GM19395 (cell line): ENCODE measurements at regions not wholly inside any gene's neighbourhood (a gene's known extent, or its start where the extent isn't known, plus 50 kb on each side); places are given as distances from the start of the nearest gene placed in this dataset.
A peak's percentile ranks its signal among the peaks of the same experiment; 100 is the strongest.
"Not testable (repeated sequence)": the region's sequence is repeated elsewhere in the genome, so short reads cannot be mapped to it uniquely, and the experiment has no call there.

ENCODE experiments used
- ATAC-seq: cut with Tn5 transposase; IDR thresholded peaks from one replicate; pipeline ENCODE4 v1.9.1; 2021; ENCODE audit warnings: mild to moderate bottlenecking, moderate library complexity; ENCODE audit not compliant: unreplicated experiment

- ATAC-seq = peak; percentile 19
Measured at GRCh38 chr4:115515366-115515765, 401.9 kb upstream of the NDST4 start.

DNA sequence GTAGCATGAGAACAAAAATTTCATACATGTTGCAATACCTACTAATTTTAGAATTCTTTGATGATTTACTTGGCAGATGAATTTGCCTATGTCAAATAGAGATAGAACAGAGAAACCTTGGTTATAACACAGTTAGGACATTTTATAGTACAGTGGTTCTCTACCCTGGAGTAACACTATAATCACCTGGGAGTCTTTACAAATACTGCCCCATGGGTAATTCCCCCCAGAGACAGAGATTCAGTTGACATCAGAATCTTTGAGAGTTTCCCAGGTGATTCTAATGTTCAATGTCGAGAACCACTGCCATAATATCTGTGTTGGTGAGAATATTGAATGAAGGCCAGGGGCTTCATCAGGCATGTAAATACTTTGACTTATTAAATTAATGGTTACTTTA is 401.3 kb upstream of the NDST4 start:
- ATAC-seq = no peak

- no peak for ATAC-seq
Measured at GRCh38 chr4:115505326-115505725, 391.9 kb upstream of the NDST4 start.

DNA sequence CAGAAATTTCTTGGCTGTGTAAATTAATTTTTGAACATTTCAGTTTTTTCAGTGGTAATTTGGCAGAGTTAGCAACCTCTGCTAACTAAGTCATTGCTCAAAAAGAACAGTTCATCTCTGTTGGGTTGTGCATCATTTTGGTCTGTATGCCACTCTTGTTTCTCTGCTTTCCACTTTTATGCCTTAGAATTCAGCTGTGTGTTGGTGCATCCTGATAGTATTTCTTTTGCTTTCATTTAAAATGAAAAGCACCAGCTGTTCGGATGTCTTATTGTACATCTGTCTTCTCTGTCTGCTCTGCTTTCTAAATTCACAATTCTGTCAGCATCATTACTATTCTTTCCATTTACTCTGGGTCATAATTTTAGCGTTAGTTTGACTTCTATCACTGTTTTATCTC is 388.2 kb upstream of the NDST4 start:
- ATAC-seq = no peak

DNA sequence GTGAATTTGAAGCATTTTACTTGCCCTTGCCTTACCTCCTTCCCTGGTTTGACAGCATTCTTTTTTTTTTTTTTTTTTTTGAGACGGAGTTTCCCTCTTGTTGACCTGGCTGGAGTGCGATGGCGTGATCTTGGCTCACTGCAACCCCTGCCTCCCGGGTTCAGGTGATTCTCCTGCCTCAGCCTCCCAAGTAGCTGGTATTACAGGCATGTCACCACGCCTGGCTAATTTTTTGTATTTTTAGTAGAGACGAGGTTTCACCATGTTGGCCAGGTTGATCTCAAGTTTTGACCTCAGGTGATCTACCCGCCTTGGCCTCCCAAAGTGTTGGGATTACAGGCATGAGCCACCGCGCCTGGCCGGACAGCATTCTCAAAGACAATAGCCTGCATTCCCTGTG is 380.4 kb upstream of the NDST4 start:
- ATAC-seq = not testable (repeated sequence)

GRCh38 chr4:115491686-115492085 is 378.3 kb upstream of the NDST4 start:
- no peak for ATAC-seq

DNA sequence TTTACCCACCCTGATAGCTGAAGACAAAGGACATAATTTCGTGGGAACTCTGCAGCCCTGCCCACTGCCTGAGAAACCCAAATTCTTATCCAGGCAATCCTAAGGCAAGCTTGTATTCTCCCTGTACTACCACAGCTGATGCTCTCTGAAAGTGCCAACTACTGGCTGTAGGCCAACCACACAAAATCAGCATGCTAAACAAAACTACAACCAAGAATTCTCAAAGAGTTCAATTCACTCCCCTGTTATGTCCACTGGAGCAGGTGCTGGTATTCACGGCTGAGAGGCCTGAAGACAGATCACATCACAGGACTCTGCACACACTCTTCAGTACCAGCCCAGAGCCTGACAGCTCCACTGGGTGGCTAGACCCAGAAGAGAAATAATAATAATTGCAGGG is 375.9 kb upstream of the NDST4 start:
- no peak for ATAC-seq

DNA sequence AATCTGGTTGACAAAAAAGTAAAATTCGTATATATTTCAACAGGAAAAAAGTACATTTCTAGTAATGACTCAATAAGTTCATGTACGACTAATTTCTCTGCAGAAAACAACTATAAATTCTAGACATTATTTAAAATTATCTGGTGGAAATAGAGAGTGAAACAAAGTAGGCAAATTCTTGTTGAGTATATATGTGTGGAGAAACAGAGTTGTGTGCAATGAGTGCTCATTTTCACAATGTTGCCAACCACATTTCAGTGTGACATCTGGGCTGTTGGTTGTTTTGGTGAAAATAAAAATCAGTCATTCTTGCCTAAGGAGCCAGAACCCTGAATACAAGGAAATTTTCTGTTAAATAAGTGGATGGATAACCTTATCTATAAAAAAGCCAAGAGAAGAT is 372.0 kb upstream of the NDST4 start:
- no peak for ATAC-seq

DNA sequence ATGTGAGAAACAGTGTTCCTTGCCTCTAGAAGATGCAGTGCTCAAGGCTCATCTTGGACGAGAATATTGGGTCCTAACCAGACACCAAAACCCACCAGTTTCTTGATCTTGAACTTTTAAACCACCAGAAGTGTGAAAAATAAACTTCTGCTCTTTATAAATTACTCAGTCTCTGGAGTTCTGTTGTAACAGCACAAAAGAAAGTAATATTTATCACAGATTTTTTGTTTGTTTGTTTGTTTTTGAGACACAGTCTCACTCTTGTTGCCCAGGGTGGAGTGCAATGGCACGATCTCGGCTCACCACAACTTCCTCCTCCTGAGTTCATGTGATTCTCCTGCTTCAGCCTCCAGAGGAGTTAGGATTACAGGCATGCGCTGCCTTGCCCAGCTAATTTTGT is 371.1 kb upstream of the NDST4 start:
- no peak for ATAC-seq

DNA sequence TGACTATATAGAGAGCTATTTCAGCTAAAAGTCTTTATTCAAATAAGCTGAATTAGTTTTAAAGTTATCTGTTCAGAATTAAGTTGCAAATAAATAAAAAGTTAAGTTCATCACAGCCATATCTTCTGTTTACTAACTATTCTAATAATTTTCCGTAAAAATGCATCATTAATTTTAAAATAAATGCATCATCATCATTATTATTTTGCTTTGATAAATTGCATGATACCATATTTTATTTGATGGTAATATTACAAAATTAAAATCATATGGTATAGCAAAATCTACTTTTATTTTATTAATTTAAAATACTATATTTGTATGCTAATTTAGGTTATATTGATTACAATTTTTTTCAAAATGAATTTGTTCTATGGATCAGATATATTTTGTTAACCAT is 357.3 kb upstream of the NDST4 start:
- ATAC-seq = no peak

DNA sequence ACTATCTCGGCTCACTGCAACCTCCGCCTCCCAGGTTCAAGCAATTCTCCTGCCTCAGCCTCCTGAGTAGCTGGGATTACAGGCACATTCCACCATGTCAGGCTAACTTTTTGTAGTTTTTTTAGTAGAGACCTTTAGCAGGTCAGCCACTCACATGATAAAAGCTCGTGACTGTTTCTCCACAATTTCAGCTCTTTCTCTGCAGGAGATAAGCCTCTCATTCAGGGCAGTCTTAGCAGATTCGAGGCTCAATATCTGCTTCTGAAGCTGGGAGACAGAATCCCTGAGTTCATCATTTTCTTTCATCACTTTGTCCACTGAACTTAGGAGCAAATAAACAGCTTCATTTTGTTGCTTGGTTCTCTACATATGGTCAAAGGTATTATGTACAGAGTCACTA is 345.9 kb upstream of the NDST4 start:
- not testable (repeated sequence) for ATAC-seq

- no peak for ATAC-seq
Measured at GRCh38 chr4:115456231-115456630, 342.8 kb upstream of the NDST4 start.

DNA sequence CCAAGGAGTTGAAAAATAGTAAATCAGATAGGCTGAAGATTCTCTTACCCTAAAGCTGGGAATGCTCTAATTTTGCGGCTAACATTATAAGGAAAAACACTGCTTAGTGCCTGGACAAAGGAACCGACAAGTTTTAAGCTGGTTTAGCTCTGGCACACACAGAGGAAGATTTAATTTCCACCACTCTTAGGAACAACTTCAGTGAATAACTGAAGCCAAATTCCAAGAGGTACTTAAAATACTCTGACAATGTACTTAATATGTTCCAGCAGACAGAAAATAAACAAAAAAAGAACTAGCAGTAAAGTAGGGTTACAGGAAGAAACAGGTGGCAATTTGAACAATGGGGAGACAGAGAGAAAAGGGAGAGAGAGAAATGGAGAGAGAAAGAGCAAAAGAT is 340.8 kb upstream of the NDST4 start:
- ATAC-seq = no peak

DNA sequence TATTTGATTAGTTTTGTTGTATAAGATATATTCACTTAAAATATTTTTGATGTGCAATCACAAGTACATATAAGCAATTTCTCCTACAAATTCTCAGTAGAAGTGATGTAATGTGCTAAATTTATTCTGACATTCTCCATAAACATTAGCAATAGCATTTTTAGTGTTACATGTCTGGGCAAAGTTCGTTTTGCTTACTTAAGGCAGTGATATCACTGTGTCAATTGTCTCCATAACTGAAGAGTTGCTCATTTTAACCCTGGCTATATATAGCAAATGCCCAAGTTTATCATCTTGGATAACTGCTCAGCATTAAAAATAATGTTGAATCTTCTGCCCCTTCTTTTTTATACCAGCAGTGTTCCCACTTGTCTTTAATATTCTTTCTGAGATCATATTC is 340.0 kb upstream of the NDST4 start:
- ATAC-seq = no peak

GRCh38 chr4:115452229-115452628 is 338.8 kb upstream of the NDST4 start:
- not testable (repeated sequence) for ATAC-seq

DNA sequence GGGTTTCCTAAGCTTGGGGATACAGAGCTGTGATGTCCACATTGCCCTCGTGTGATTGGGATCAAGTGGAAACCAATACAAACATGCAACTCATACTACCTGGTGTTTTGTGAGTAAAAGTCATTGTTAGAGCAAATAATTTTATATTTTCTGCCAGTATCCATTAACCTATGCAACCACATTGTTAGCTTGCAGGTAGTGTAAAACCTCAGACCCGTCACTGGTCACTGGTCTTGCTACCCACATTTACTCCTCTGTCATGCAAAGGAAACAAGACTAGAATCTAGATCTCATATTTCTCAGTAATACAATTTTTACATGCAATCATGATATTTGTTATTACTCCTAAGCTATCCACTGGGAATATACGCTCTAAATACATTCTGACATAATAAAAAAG is 324.3 kb upstream of the NDST4 start:
- no peak for ATAC-seq

- no peak for ATAC-seq
Measured at GRCh38 chr4:115433491-115433890, 320.1 kb upstream of the NDST4 start.

DNA sequence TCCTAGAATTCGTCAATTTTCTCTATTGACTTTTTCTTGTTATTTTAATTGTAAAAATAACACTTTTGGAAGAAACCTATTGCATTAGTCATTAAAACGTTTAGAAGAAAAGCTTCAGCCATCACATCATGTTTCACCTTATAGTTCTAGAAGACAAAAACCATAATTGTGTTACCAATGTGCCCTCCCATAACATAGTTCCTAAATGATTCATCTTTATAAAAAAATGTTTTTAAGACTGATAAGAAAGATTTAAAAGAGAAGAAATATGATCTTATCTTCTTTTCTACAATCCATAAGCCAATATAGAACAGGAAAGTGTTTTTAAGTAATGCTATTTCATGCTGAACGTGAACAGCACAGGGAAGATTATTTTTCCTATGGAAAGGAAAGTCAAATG is 316.6 kb upstream of the NDST4 start:
- ATAC-seq = no peak

- no peak for ATAC-seq
Measured at GRCh38 chr4:115428455-115428854, 315.0 kb upstream of the NDST4 start.

GRCh38 chr4:115424852-115425251 is 311.4 kb upstream of the NDST4 start:
- no peak for ATAC-seq

DNA sequence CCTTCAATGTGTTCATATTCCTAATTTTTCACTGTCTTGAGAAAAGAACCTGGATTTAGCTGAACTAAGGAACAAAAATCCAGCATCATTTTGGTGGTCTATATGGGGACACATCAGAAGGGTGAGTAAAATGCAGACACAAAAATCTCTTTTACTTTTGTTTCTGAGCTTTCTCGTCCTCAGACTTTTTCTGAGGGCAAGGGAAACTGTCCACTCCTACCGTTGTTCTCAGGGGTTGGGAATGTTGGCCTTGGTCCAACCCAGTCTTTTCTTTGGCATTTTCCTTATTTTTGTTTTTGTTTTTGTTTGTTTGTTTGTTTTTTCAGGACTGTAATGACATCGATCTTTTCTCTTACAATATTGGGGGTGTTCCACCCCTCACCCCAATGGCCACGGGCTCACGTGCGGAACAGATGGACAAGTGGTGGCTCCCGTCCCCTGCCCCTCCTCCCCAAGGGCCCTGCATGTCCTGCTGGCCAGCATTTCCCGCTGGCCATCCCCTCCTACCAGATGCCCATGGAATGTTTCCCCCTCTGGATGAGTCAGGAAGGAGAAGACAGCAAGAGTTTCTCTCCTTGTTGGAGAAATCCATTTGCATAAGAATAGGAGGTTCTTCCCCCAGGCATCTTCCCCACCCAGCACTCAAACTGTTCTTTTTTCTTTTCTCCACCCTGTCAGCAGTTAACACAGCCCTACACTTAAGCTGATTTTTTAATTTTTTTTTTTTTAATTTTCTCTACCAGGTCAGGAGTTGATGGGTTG is 305.4 kb upstream of the NDST4 start:
- ATAC-seq = no peak

GRCh38 chr4:115396034-115396433 is 282.6 kb upstream of the NDST4 start:
- no peak for ATAC-seq

GRCh38 chr4:115376866-115377265 is 263.4 kb upstream of the NDST4 start:
- ATAC-seq = no peak
